WTC11 (cell line): ENCODE measurements at regions not wholly inside any gene's neighbourhood (a gene's known extent, or its start where the extent isn't known, plus 50 kb on each side); places are given as distances from the start of the nearest gene placed in this dataset.

Source experiments
- ATAC-seq: fragments of 200-7000 bp; cut with Tn5 transposase; 2 replicates; pipeline ENCODE4 v1.10.0; 2021; ENCODE audit warnings: mild to moderate bottlenecking, moderate library complexity
- CTCF ChIA-PET: fragments of 300-600 bp; sonication (Branson Sonifier 250); formaldehyde crosslinking; loops from one replicate; lab custom pipeline; 2021; ENCODE audit warnings: antibody characterized with exemption; lab: Charles Lee
- POLR2A ChIA-PET: fragments of 350-600 bp; sonication (Branson Sonifier 250); formaldehyde crosslinking; loops from one replicate; lab custom pipeline; 2021; ENCODE audit warnings: antibody characterized with exemption; lab: Charles Lee
- DNase-seq: peaks from one replicate; pipeline ENCODE4 v3.0.0; 2021; ENCODE audit warnings: low spot score
- H3K27ac Mint-ChIP-seq: 2 replicates; pipeline ENCODE4 v1.8.0; 2021; ENCODE audit warnings: mixed read lengths
- H3K27me3 Mint-ChIP-seq: 2 replicates; pipeline ENCODE4 v1.8.0; 2021; ENCODE audit warnings: low read depth, mild to moderate bottlenecking, moderate library complexity, mixed read lengths
- H3K36me3 Mint-ChIP-seq: 2 replicates; pipeline ENCODE4 v1.8.0; 2021; ENCODE audit warnings: mixed read lengths
- H3K4me1 Mint-ChIP-seq: 2 replicates; pipeline ENCODE4 v1.8.0; 2022; ENCODE audit warnings: mixed read lengths
- H3K4me3 Mint-ChIP-seq: 2 replicates; pipeline ENCODE4 v1.8.0; 2021; ENCODE audit warnings: mild to moderate bottlenecking, moderate library complexity, mixed read lengths
- H3K9me3 Mint-ChIP-seq: 2 replicates; pipeline ENCODE4 v1.8.0; 2021; ENCODE audit warnings: mixed read lengths
- AFF4 ChIP-seq: sonication (generic); formaldehyde crosslinking; IDR thresholded peaks from 2 replicates; pipeline ENCODE4 v1.8.1; 2023; ENCODE audit warnings: mild to moderate bottlenecking, missing genetic modification reagents, borderline replicate concordance
- CDX4 ChIP-seq: fragments of 250-450 bp; sonication (Bioruptor Pico); IDR thresholded peaks from 2 replicates; pipeline ENCODE4 v1.9.0; 2021; ENCODE audit warnings: moderate library complexity, mild to moderate bottlenecking, inconsistent platforms, borderline replicate concordance
- CREB1 ChIP-seq: sonication (generic); formaldehyde crosslinking; IDR thresholded peaks from 2 replicates; pipeline ENCODE4 v1.8.0; 2023; ENCODE audit warnings: mild to moderate bottlenecking, missing genetic modification reagents
- CTCF ChIP-seq: fragments of 200-600 bp; IDR thresholded peaks from 2 replicates; pipeline ENCODE4 v1.8.0; 2022; ENCODE audit warnings: antibody characterized with exemption
- ELF4 ChIP-seq: sonication (generic); formaldehyde crosslinking; IDR thresholded peaks from 2 replicates; pipeline ENCODE4 v1.8.1; 2022; ENCODE audit warnings: low read depth, mild to moderate bottlenecking, moderate library complexity, missing genetic modification reagents
- EMX1 ChIP-seq: fragments of 250-450 bp; sonication (Bioruptor Pico); IDR thresholded peaks from 2 replicates; pipeline ENCODE4 v1.8.0; 2021; ENCODE audit warnings: mild to moderate bottlenecking
- FOXP4 ChIP-seq: sonication (generic); formaldehyde crosslinking; IDR thresholded peaks from 2 replicates; pipeline ENCODE4 v1.8.0; 2022; ENCODE audit warnings: mild to moderate bottlenecking, missing genetic modification reagents
- HMGXB4 ChIP-seq: sonication (generic); formaldehyde crosslinking; IDR thresholded peaks from 2 replicates; pipeline ENCODE4 v1.8.1; 2023; ENCODE audit warnings: mild to moderate bottlenecking, moderate library complexity, missing genetic modification reagents
- NR3C1 ChIP-seq: sonication (generic); formaldehyde crosslinking; conservative IDR thresholded peaks from 2 replicates; pipeline ENCODE4 v1.8.1; 2023; ENCODE audit warnings: low read depth, mild to moderate bottlenecking, missing genetic modification reagents
- PREB ChIP-seq: sonication (generic); formaldehyde crosslinking; IDR thresholded peaks from 2 replicates; pipeline ENCODE4 v1.8.1; 2022; ENCODE audit warnings: mild to moderate bottlenecking, missing genetic modification reagents, moderate library complexity, borderline replicate concordance
- RORB ChIP-seq: fragments of 250-450 bp; sonication (Bioruptor Pico); IDR thresholded peaks from 2 replicates; pipeline ENCODE4 v1.9.0; 2021; ENCODE audit warnings: mild to moderate bottlenecking
- TCF7 ChIP-seq: sonication (generic); formaldehyde crosslinking; IDR thresholded peaks from 2 replicates; pipeline ENCODE4 v1.8.0; 2022; ENCODE audit warnings: mild to moderate bottlenecking, low read depth, missing genetic modification reagents, moderate library complexity
- ZNF232 ChIP-seq: sonication (generic); formaldehyde crosslinking; IDR thresholded peaks from 2 replicates; pipeline ENCODE4 v1.8.0; 2022; ENCODE audit warnings: mild to moderate bottlenecking, missing genetic modification reagents
- ZNF263 ChIP-seq: sonication (generic); formaldehyde crosslinking; IDR thresholded peaks from 2 replicates; pipeline ENCODE4 v1.8.1; 2022; ENCODE audit warnings: low read depth, mild to moderate bottlenecking, moderate library complexity, missing genetic modification reagents
- ZNF317 ChIP-seq: sonication (generic); formaldehyde crosslinking; IDR thresholded peaks from 2 replicates; pipeline ENCODE4 v1.8.1; 2023; ENCODE audit warnings: low read depth, mild to moderate bottlenecking, moderate library complexity, missing genetic modification reagents, borderline replicate concordance
- ZNF423 ChIP-seq: fragments of 250-450 bp; sonication (Bioruptor Pico); IDR thresholded peaks from 2 replicates; pipeline ENCODE4 v2.1.2; 2022; ENCODE audit warnings: mild to moderate bottlenecking, moderate library complexity
- ZNF532 ChIP-seq: fragments of 250-450 bp; sonication (Bioruptor Pico); IDR thresholded peaks from 2 replicates; pipeline ENCODE4 v1.9.0; 2021; ENCODE audit warnings: mild to moderate bottlenecking, borderline replicate concordance
- ZSCAN18 ChIP-seq: fragments of 250-450 bp; sonication (Bioruptor Pico); IDR thresholded peaks from 2 replicates; pipeline ENCODE4 v2.1.2; 2022; ENCODE audit warnings: mild to moderate bottlenecking, moderate library complexity

- no peak for TF ChIP-seq ZNF317 (CRISPR knock-in tag)
- no peak for TF ChIP-seq ZNF263
- no peak for TF ChIP-seq ZNF423
These were observed 468.0 kb upstream of the FZD8 start (continued) for GRCh38 chr10:36110097-36110496.

GRCh38 chr10:36109399-36110023 lies 467.4 kb upstream of the FZD8 start:
- ChIA-PET POLR2A (no interaction called here), CTCF (no interaction called here)
- H3K27me3 Mint-ChIP-seq: no peaks in the 10 kb centered on the region
- no peaks in the 10 kb centered on the region for H3K4me1 Mint-ChIP-seq
- H3K36me3 Mint-ChIP-seq: no peaks in the 10 kb centered on the region
- peaks cover 4% of the 10 kb centered on the region; the same call in 1 of the 2 replicates for H3K9me3 Mint-ChIP-seq
- no peak overlapping the region for H3K4me3 Mint-ChIP-seq
- no peak overlapping the region for H3K27ac Mint-ChIP-seq
- ATAC-seq (no peak), DNase-seq (no peak)
- TF ChIP-seq ZNF232 (no peak), CDX4 (CRISPR knock-in tag) (no peak), EMX1 (no peak), ZNF423 (no peak), ZSCAN18 (no peak), TCF7 (no peak), ZNF532 (CRISPR knock-in tag) (no peak), FOXP4 (CRISPR knock-in tag) (no peak), CTCF (no peak), HMGXB4 (CRISPR knock-in tag) (no peak), AFF4 (CRISPR knock-in tag) (no peak), PREB (CRISPR knock-in tag) (no peak), RORB (CRISPR knock-in tag) (no peak), CREB1 (CRISPR knock-in tag) (no peak), NR3C1 (CRISPR knock-in tag) (no peak), ELF4 (CRISPR knock-in tag) (no peak)
